Lung (tissue), 11 donors: ENCODE measurements at regions not wholly inside any gene's neighbourhood (a gene's known extent, or its start where the extent isn't known, plus 50 kb on each side); places are given as distances from the start of the nearest gene placed in this dataset.

Experiments
- ATAC-seq: fragments of 200-7000 bp; cut with Tn5 transposase; one replicate; pipeline ENCODE4 v1.9.1; 2020; ENCODE audit warnings: moderate number of reproducible peaks; ENCODE audit not compliant: insufficient read depth, low FRiP score
- DNase-seq, 3 donors: peaks; one replicate each; pipeline ENCODE4 v3.0.0-alpha.2; 2013 to 2017
- H3K27ac ChIP-seq, 2 donors: one replicate each; pipeline ENCODE4 v1.5.1; 2013; ENCODE audit warnings: mild to moderate bottlenecking in 2 of 2, moderate library complexity in 2 of 2, control low read depth in 1 of 2, inconsistent platforms in 1 of 2, low read depth in 1 of 2, low read length in 1 of 2
- H3K27me3 ChIP-seq, 3 donors: one replicate each; pipeline ENCODE4 v1.5.1; 2013; ENCODE audit warnings: low read length in 2 of 3; ENCODE audit not compliant: control insufficient read depth in 3 of 3, insufficient read depth in 3 of 3
- H3K36me3 ChIP-seq, 4 donors: one replicate each; pipeline ENCODE4 v1.5.1; 2013; ENCODE audit warnings: low read length in 4 of 4, mild to moderate bottlenecking in 1 of 4, moderate library complexity in 1 of 4; ENCODE audit not compliant: control insufficient read depth in 4 of 4, insufficient read depth in 4 of 4
- H3K4me1 ChIP-seq, 5 donors: one replicate each; pipeline ENCODE4 v1.5.1; 2013; ENCODE audit warnings: low read length in 5 of 5, mild to moderate bottlenecking in 2 of 5, moderate library complexity in 1 of 5; ENCODE audit not compliant: control insufficient read depth in 5 of 5, insufficient read depth in 5 of 5
- H3K4me3 ChIP-seq: one replicate; pipeline ENCODE4 v1.5.1; 2013; ENCODE audit warnings: mild to moderate bottlenecking, control low read depth, moderate library complexity
- H3K9ac ChIP-seq, 2 donors: one replicate each; pipeline ENCODE4 v1.5.1; 2013; ENCODE audit warnings: low read length in 2 of 2, control low read depth in 1 of 2; ENCODE audit not compliant: insufficient read depth in 1 of 2
- H3K9me3 ChIP-seq, 4 donors: one replicate each; pipeline ENCODE4 v1.5.1; 2013; ENCODE audit warnings: low read length in 3 of 4, mild to moderate bottlenecking in 1 of 4, moderate library complexity in 1 of 4; ENCODE audit not compliant: control insufficient read depth in 4 of 4, insufficient read depth in 3 of 4
- CTCF ChIP-seq: IDR thresholded peaks from 2 replicates; pipeline ENCODE4 v1.5.1; 2012; ENCODE audit warnings: mild to moderate bottlenecking; ENCODE audit errors: control extremely low read depth, extremely low read depth
- WGBS, 2 donors: extraction: QIAGEN DNeasy Blood & Tissue Kit; methylation state at CpG; one replicate each; pipeline ENCODE4 v1.1.7; 2013; 5-methylcytosine and 5-hydroxymethylcytosine counted together
- donor health status: control.
- donor health status: control.
- donor health status: Bipolar disorder and iron deficiency.
- donor health status: healthy.
- donor health status: DM: yes; HTN: yes; CAD: no.

DNA sequence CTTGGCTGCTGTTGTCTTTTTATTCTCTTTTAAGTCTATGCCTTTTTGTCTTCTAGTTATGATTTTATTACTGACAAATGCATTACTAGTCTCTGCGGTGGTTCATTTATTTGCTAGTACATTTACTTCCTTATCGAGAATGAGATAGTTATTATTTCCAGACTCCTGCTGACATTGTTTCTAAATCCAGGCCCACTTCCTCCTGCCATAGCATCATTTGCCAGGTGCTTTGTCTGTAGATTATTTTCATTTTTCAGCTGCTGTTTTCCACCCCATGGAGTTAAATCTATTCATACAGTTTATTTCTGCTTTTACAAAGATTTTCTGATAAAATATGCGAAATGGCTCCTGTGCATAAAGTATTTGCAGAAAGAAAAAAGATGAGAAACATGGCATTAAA, 459.7 kb downstream of the MMUT start:
- ATAC-seq, result no peak
- 65 to 86% methylated on average over 3 of the region's 3 CpGs for WGBS, 2 donors
- peaks cover 0 to 1% (median 0%) of the 10 kb centered on the region in 4 donors for H3K9me3 ChIP-seq

GRCh38 chr6:49001856-49002541, 461.1 kb downstream of the MMUT start:
- Histone ChIP-seq H3K4me3 (no peak overlapping the region), H3K9ac (no peak overlapping the region), H3K27me3 (no peaks in the 10 kb centered on the region), H3K36me3 (no peaks in the 10 kb centered on the region), H3K4me1 (peaks cover 0 to 18% (median 0%) of the 10 kb centered on the region in 5 donors), H3K9me3 (peaks cover 0 to 1% (median 0%) of the 10 kb centered on the region in 4 donors), H3K27ac (no peak overlapping the region)
- peak in 2 of 3 donors; percentile 5 to 59 for DNase-seq
- no peak for ATAC-seq
- no peak for TF ChIP-seq CTCF

More for the DNA sequence above, 459.7 kb downstream of the MMUT start:
- no peak for DNase-seq
- Histone ChIP-seq H3K9ac (no peak overlapping the region), H3K36me3 (no peaks in the 10 kb centered on the region), H3K27me3 (no peaks in the 10 kb centered on the region), H3K4me3 (no peak overlapping the region), H3K4me1 (peaks cover 0 to 18% (median 0%) of the 10 kb centered on the region in 5 donors), H3K27ac (no peak overlapping the region)
- TF ChIP-seq CTCF, result no peak

GRCh38 chr6:48998574-48998973, 464.5 kb downstream of the MMUT start:
- H3K4me1 ChIP-seq, result peaks cover 0 to 18% (median 0%) of the 10 kb centered on the region in 5 donors
- ATAC-seq, result no peak
- TF ChIP-seq CTCF, result no peak
- no peak overlapping the region for H3K27ac ChIP-seq
- H3K4me3 ChIP-seq, result no peak overlapping the region
- H3K9me3 ChIP-seq, result peaks cover 0 to 1% (median 0%) of the 10 kb centered on the region in 4 donors
- no peaks in the 10 kb centered on the region for H3K27me3 ChIP-seq
- H3K36me3 ChIP-seq, result no peaks in the 10 kb centered on the region
- no peak overlapping the region for H3K9ac ChIP-seq
- no peak for DNase-seq
